ENCODE measurements at regions not wholly inside any gene's neighbourhood (a gene's known extent, or its start where the extent isn't known, plus 50 kb on each side); places are given as distances from the start of the nearest gene placed in this dataset.
"Not testable (repeated sequence)": the region's sequence is repeated elsewhere in the genome, so short reads cannot be mapped to it uniquely, and the experiment has no call there.

- H3K4me3 ChIP-seq (ENCODE audit: insufficient read depth, low read length); DNase-seq (ENCODE audit: insufficient read length, low spot score, missing footprints); H3K27ac ChIP-seq (ENCODE audit: low read depth, low read length); H3K36me3 ChIP-seq (ENCODE audit: insufficient read depth, low read length); H2AFZ ChIP-seq (ENCODE audit: low read length); H3K27me3 ChIP-seq (ENCODE audit: insufficient read depth, low read length); H3K4me2 ChIP-seq (ENCODE audit: insufficient read depth, low read length); H3K79me2 ChIP-seq (ENCODE audit: insufficient read depth, low read length); H4K20me1 ChIP-seq (ENCODE audit: insufficient read depth, low read length); H3K9me3 ChIP-seq (ENCODE audit: low read depth, low read length): not testable (repeated sequence)
- peaks cover 16% of the 10 kb centered on the region for H3K4me1 ChIP-seq (ENCODE audit: insufficient read depth, low read length)
These were observed 347.9 kb upstream of the RPS23 start for GRCh38 chr5:82626012-82626411.

- Histone ChIP-seq H3K4me1 (ENCODE audit: insufficient read depth, low read length) (peaks cover 16% of the 10 kb centered on the region), H4K20me1 (ENCODE audit: insufficient read depth, low read length) (no peaks in the 10 kb centered on the region), H3K9me3 (ENCODE audit: low read depth, low read length) (no peaks in the 10 kb centered on the region), H3K4me2 (ENCODE audit: insufficient read depth, low read length) (no peak overlapping the region), H2AFZ (ENCODE audit: low read length) (no peak overlapping the region), H3K27ac (ENCODE audit: low read depth, low read length) (no peak overlapping the region), H3K36me3 (ENCODE audit: insufficient read depth, low read length) (no peaks in the 10 kb centered on the region), H3K79me2 (ENCODE audit: insufficient read depth, low read length) (no peaks in the 10 kb centered on the region), H3K27me3 (ENCODE audit: insufficient read depth, low read length) (peaks cover 2% of the 10 kb centered on the region), H3K4me3 (ENCODE audit: insufficient read depth, low read length) (no peak overlapping the region)
- no peak for TF ChIP-seq CTCF (IDR thresholded peaks at IDR 0.05; ENCODE audit: extremely low read depth, low read depth, low read length)
- DNase-seq (ENCODE audit: insufficient read length, low spot score, missing footprints) = peak; percentile 44
These were observed 345.9 kb upstream of the RPS23 start for GRCh38 chr5:82624062-82624461.

GRCh38 chr5:82622711-82623514 lies 344.8 kb upstream of the RPS23 start:
- peak; percentile 23 for DNase-seq (ENCODE audit: insufficient read length, low spot score, missing footprints)
- Histone ChIP-seq H3K36me3 (ENCODE audit: insufficient read depth, low read length) (no peaks in the 10 kb centered on the region), H3K27ac (ENCODE audit: low read depth, low read length) (no peak overlapping the region), H3K27me3 (ENCODE audit: insufficient read depth, low read length) (peaks cover 3% of the 10 kb centered on the region), H2AFZ (ENCODE audit: low read length) (no peak overlapping the region), H3K4me1 (ENCODE audit: insufficient read depth, low read length) (peaks cover 6% of the 10 kb centered on the region), H3K79me2 (ENCODE audit: insufficient read depth, low read length) (no peaks in the 10 kb centered on the region), H3K4me3 (ENCODE audit: insufficient read depth, low read length) (no peak overlapping the region), H3K9me3 (ENCODE audit: low read depth, low read length) (no peaks in the 10 kb centered on the region), H3K4me2 (ENCODE audit: insufficient read depth, low read length) (no peak overlapping the region), H4K20me1 (ENCODE audit: insufficient read depth, low read length) (no peaks in the 10 kb centered on the region)
- no peak for TF ChIP-seq CTCF (IDR thresholded peaks at IDR 0.05; ENCODE audit: extremely low read depth, low read depth, low read length)

GRCh38 chr5:82622205-82622604 lies 344.1 kb upstream of the RPS23 start:
- H4K20me1 ChIP-seq (ENCODE audit: insufficient read depth, low read length) = no peaks in the 10 kb centered on the region
- H3K27me3 ChIP-seq (ENCODE audit: insufficient read depth, low read length) = peaks cover 3% of the 10 kb centered on the region
- H3K36me3 ChIP-seq (ENCODE audit: insufficient read depth, low read length) = no peaks in the 10 kb centered on the region
- DNase-seq (ENCODE audit: insufficient read length, low spot score, missing footprints) = no peak
- no peak overlapping the region for H2AFZ ChIP-seq (ENCODE audit: low read length)
- no peak overlapping the region for H3K4me3 ChIP-seq (ENCODE audit: insufficient read depth, low read length)
- no peak overlapping the region for H3K27ac ChIP-seq (ENCODE audit: low read depth, low read length)
- TF ChIP-seq CTCF (IDR thresholded peaks at IDR 0.05; ENCODE audit: extremely low read depth, low read depth, low read length) = no peak
- H3K4me2 ChIP-seq (ENCODE audit: insufficient read depth, low read length) = no peak overlapping the region
- H3K9me3 ChIP-seq (ENCODE audit: low read depth, low read length) = no peaks in the 10 kb centered on the region
- H3K4me1 ChIP-seq (ENCODE audit: insufficient read depth, low read length) = peaks cover 6% of the 10 kb centered on the region
- no peaks in the 10 kb centered on the region for H3K79me2 ChIP-seq (ENCODE audit: insufficient read depth, low read length)
